IMR-90 (cell line): ENCODE measurements at regions not wholly inside any gene's neighbourhood (a gene's known extent, or its start where the extent isn't known, plus 50 kb on each side); places are given as distances from the start of the nearest gene placed in this dataset.

Experiments used
- ATAC-seq: fragments of 200-7000 bp; cut with Tn5 transposase; 2 replicates; pipeline ENCODE4 v1.9.1; 2020; ENCODE audit warnings: low read depth, mild to moderate bottlenecking, moderate library complexity
- BruUV-seq: library from RNA; stranded (reverse); fragments of 400-500 nt; replicated peaks from 2 replicates; lab custom pipeline; 2021; lab: Mats Ljungman, UMichigan
- CTCF ChIA-PET: fragments of 300-600 bp; formaldehyde crosslinking; extraction: SDS; loops from one replicate; lab custom pipeline; 2021; ENCODE audit warnings: antibody characterized with exemption; lab: Yijun Ruan, JAX
- POLR2A ChIA-PET: fragments of 300-600 bp; sonication (Branson Sonifier 250); formaldehyde crosslinking; loops from one replicate; lab custom pipeline; 2022; ENCODE audit warnings: antibody characterized with exemption; ENCODE audit not compliant: unreplicated experiment; lab: Charles Lee
- DNase-seq: peaks from one replicate; pipeline ENCODE4 v3.0.0; 2013
- H2AFZ ChIP-seq: replicated peaks from 2 replicates; pipeline ENCODE3; 2013; ENCODE audit warnings: low read length, mild to moderate bottlenecking; ENCODE audit not compliant: poor library complexity
- H2AK5ac ChIP-seq: 2 replicates; pipeline ENCODE4 v1.6.1; 2013; ENCODE audit warnings: low read depth, low read length, inconsistent platforms
- H2AK9ac ChIP-seq: replicated peaks from 2 replicates; pipeline ENCODE3; 2013; ENCODE audit warnings: mild to moderate bottlenecking, low read depth, low read length, moderate library complexity; ENCODE audit not compliant: poor library complexity
- H2BK120ac ChIP-seq: 2 replicates; pipeline ENCODE4 v1.6.1; 2013; ENCODE audit warnings: low read depth, low read length, inconsistent platforms
- H2BK15ac ChIP-seq: 3 replicates; pipeline ENCODE4 v1.6.1; 2013; ENCODE audit warnings: low read depth, low read length, inconsistent platforms
- H2BK20ac ChIP-seq: 2 replicates; pipeline ENCODE4 v1.6.1; 2013; ENCODE audit warnings: low read depth, mild to moderate bottlenecking, inconsistent platforms, low read length, moderate library complexity
- H2BK5ac ChIP-seq: 2 replicates; pipeline ENCODE4 v1.6.1; 2013; ENCODE audit warnings: mild to moderate bottlenecking, low read depth, low read length, inconsistent platforms; ENCODE audit not compliant: poor library complexity, severe bottlenecking
- H3K14ac ChIP-seq: replicated peaks from 2 replicates; pipeline ENCODE4 v1.6.1; 2013; ENCODE audit warnings: low read depth, low read length, inconsistent platforms
- H3K18ac ChIP-seq: 2 replicates; pipeline ENCODE4 v1.6.1; 2013; ENCODE audit warnings: low read depth, low read length, control low read depth
- H3K23ac ChIP-seq: 2 replicates; pipeline ENCODE4 v1.6.1; 2013; ENCODE audit warnings: low read depth, low read length, inconsistent platforms
- H3K27ac ChIP-seq: 2 replicates; pipeline ENCODE4 v1.5.1; 2013; ENCODE audit warnings: mild to moderate bottlenecking, control low read depth, low read length; ENCODE audit not compliant: insufficient read depth
- H3K27me3 ChIP-seq: 2 replicates; pipeline ENCODE4 v1.6.1; 2013; ENCODE audit warnings: low read length; ENCODE audit not compliant: control insufficient read depth, insufficient read depth
- H3K36me3 ChIP-seq: 2 replicates; pipeline ENCODE4 v1.6.1; 2013; ENCODE audit warnings: low read length, mixed read lengths; ENCODE audit not compliant: control insufficient read depth, insufficient read depth
- H3K4ac ChIP-seq: 2 replicates; pipeline ENCODE4 v1.6.1; 2013; ENCODE audit warnings: low read depth, low read length, inconsistent platforms
- H3K4me1 ChIP-seq: 2 replicates; pipeline ENCODE4 v1.6.1; 2013; ENCODE audit warnings: low read length, mixed read lengths; ENCODE audit not compliant: control insufficient read depth, insufficient read depth
- H3K4me2 ChIP-seq: 2 replicates; pipeline ENCODE4 v1.6.1; 2013; ENCODE audit warnings: low read depth, mild to moderate bottlenecking, control low read depth, low read length, moderate library complexity
- H3K4me3 ChIP-seq: 2 replicates; pipeline ENCODE4 v1.5.1; 2013; ENCODE audit warnings: low read depth, mild to moderate bottlenecking, control low read depth, low read length, moderate library complexity; ENCODE audit not compliant: insufficient read depth
- H3K56ac ChIP-seq: 2 replicates; pipeline ENCODE4 v1.6.1; 2013; ENCODE audit warnings: low read length, inconsistent platforms; ENCODE audit not compliant: insufficient read depth; ENCODE audit errors: extremely low read depth
- H3K79me1 ChIP-seq, 2 experiments: 2 replicates each; pipeline ENCODE4 v1.6.1; 2013; ENCODE audit warnings: low read length in 2 of 2, inconsistent platforms in 1 of 2, low read depth in 1 of 2
- H3K9ac ChIP-seq: 2 replicates; pipeline ENCODE4 v1.6.1; 2013; ENCODE audit warnings: low read depth, low read length, control low read depth
- H3K9me1 ChIP-seq: 2 replicates; pipeline ENCODE4 v1.6.1; 2013; ENCODE audit warnings: low read length, inconsistent platforms; ENCODE audit not compliant: insufficient read depth
- H3K9me3 ChIP-seq: 2 replicates; pipeline ENCODE4 v1.6.1; 2013; ENCODE audit warnings: low read length; ENCODE audit not compliant: control insufficient read depth, insufficient read depth
- H4K20me1 ChIP-seq: 2 replicates; pipeline ENCODE4 v1.6.1; 2013; ENCODE audit warnings: low read length, inconsistent platforms; ENCODE audit not compliant: insufficient read depth
- H4K5ac ChIP-seq: 2 replicates; pipeline ENCODE4 v1.6.1; 2013; ENCODE audit warnings: mild to moderate bottlenecking, low read depth, low read length, control low read depth
- H4K8ac ChIP-seq, 2 experiments: 2 replicates each; pipeline ENCODE4 v1.6.1; 2013; ENCODE audit warnings: low read depth in 2 of 2, low read length in 2 of 2, control low read depth in 1 of 2, inconsistent platforms in 1 of 2
- H4K91ac ChIP-seq: 2 replicates; pipeline ENCODE4 v1.6.1; 2013; ENCODE audit warnings: low read depth, low read length, inconsistent platforms; ENCODE audit not compliant: insufficient read depth
- BHLHE40 ChIP-seq: fragments of 150-350 bp; IDR thresholded peaks from 2 replicates; pipeline ENCODE4 v1.6.1; 2016; ENCODE audit warnings: mild to moderate bottlenecking, low read depth, low read length
- CTCF ChIP-seq: conservative IDR thresholded peaks from 2 replicates; pipeline ENCODE4 v1.5.1; 2012; ENCODE audit warnings: mild to moderate bottlenecking, low read depth, low read length, improper control_type of control experiment
- MAFK ChIP-seq: IDR thresholded peaks from 2 replicates; pipeline ENCODE4 v1.6.1; 2012; ENCODE audit warnings: low read depth, low read length, improper control_type of control experiment
- POLR2A ChIP-seq: IDR thresholded peaks from 2 replicates; pipeline ENCODE4 v1.6.1; 2012; ENCODE audit warnings: mild to moderate bottlenecking, low read depth, low read length
- RAD21 ChIP-seq: IDR thresholded peaks from 2 replicates; pipeline ENCODE4 v1.6.1; 2012; ENCODE audit warnings: low read length, improper control_type of control experiment
- RFX5 ChIP-seq: IDR thresholded peaks from 2 replicates; pipeline ENCODE4 v1.8.0; 2012; ENCODE audit warnings: low read depth, mild to moderate bottlenecking, low read length, moderate library complexity
- SMC3 ChIP-seq: fragments of 150-350 bp; IDR thresholded peaks from 2 replicates; pipeline ENCODE4 v1.6.1; 2016; ENCODE audit warnings: low read depth, mild to moderate bottlenecking, antibody characterized with exemption, low read length, moderate library complexity
- WGBS, 2 experiments: methylation state at CpG; one replicate each; pipeline versions ENCODE4 v1.1.5 to v1.1.7; 2013; ENCODE audit warnings: missing lambda C conversion rate in 2 of 2; ENCODE audit not compliant: insufficient read length in 1 of 2; ENCODE audit errors: extremely low coverage in 2 of 2; 5-methylcytosine and 5-hydroxymethylcytosine counted together
- dilution Hi-C: fragments of 300-500 bp; cut with HindIII; formaldehyde crosslinking; loops from one replicate; pipeline ENCODE4 v1.14.3; 2018; ENCODE audit warnings: low sequenced_read_pairs; ENCODE audit not compliant: unreplicated experiment
- in situ Hi-C: fragments of 300-500 bp; cut with MboI; formaldehyde crosslinking; loops from 3 replicates; pipeline ENCODE4 v1.14.3; 2019; ENCODE audit warnings: low sequenced_read_pairs, inconsistent platforms, mixed read lengths
- intact Hi-C: fragments of 100-400 bp; cut with micrococcal nuclease; formaldehyde crosslinking; loops from 2 replicates; pipeline ENCODE4 v1.10.0; 2022

GRCh38 chr6:169895000-169895759 is 143.8 kb downstream of the ERMARD start:
- Histone ChIP-seq H3K27me3 (no peaks in the 10 kb centered on the region), H3K79me1 (no peaks in the 10 kb centered on the region), H2AK9ac (no peak overlapping the region), H3K14ac (no peak overlapping the region), H3K23ac (no peak overlapping the region), H4K20me1 (no peaks in the 10 kb centered on the region), H3K4me2 (no peak overlapping the region), H2BK15ac (no peak overlapping the region), H2BK5ac (no peak overlapping the region), H3K9me1 (no peaks in the 10 kb centered on the region), H2BK20ac (no peak overlapping the region), H3K36me3 (no peaks in the 10 kb centered on the region), H3K4ac (no peak overlapping the region), H4K5ac (no peak overlapping the region), H3K4me3 (no peak overlapping the region), H2AK5ac (no peak overlapping the region), H3K9ac (no peak overlapping the region), H4K8ac (no peak overlapping the region), H3K56ac (no peak overlapping the region), H3K4me1 (no peaks in the 10 kb centered on the region), H3K9me3 (peaks cover 47% of the 10 kb centered on the region), H2AFZ (no peak overlapping the region), H3K27ac (no peak overlapping the region), H4K91ac (no peak overlapping the region), H3K18ac (no peak overlapping the region), H2BK120ac (no peak overlapping the region)
- intact Hi-C loops = no loop called here
- ATAC-seq (no peak), DNase-seq (no peak)
- WGBS, 2 experiments = 74% methylated on average over 3 of the region's 7 CpGs; no CpG with 5 or more reads in 1 of the 2 experiments
- POLR2A ChIA-PET = no interaction called here
- no peak for TF ChIP-seq RFX5
- TF ChIP-seq BHLHE40 = no peak
- no peak for TF ChIP-seq CTCF
- TF ChIP-seq POLR2A = no peak
- TF ChIP-seq MAFK = no peak
- no peak for TF ChIP-seq RAD21
- no peak for TF ChIP-seq SMC3
- dilution Hi-C loops = no loop called here
- BruUV-seq = no TSS peak
- in situ Hi-C loops = no loop called here
- CTCF ChIA-PET = no interaction called here
